HepG2 (cell line): ENCODE measurements at regions not wholly inside any gene's neighbourhood (a gene's known extent, or its start where the extent isn't known, plus 50 kb on each side); places are given as distances from the start of the nearest gene placed in this dataset.
A peak's percentile ranks its signal among the peaks of the same experiment; 100 is the strongest.

Source experiments
- DPF2 ChIP-seq: sonication (generic); formaldehyde crosslinking; IDR thresholded peaks from 2 replicates; pipeline ENCODE4 v1.4.0; 2020; ENCODE audit warnings: mild to moderate bottlenecking, low read depth, missing genetic modification reagents, borderline replicate concordance
- E2F5 ChIP-seq: sonication (generic); formaldehyde crosslinking; conservative IDR thresholded peaks from 2 replicates; pipeline ENCODE4 v1.4.0; 2020; ENCODE audit warnings: missing genetic modification reagents
- HIC2 ChIP-seq: sonication (generic); formaldehyde crosslinking; IDR thresholded peaks from 2 replicates; pipeline ENCODE4 v1.9.0; 2022; ENCODE audit warnings: low read depth, missing genetic modification reagents
- HNF1A ChIP-seq, 2 experiments: sonication (generic) in 1 of 2; formaldehyde crosslinking in 1 of 2; IDR thresholded peaks; 2 replicates each; pipeline versions ENCODE4 v1.4.0 to v1.6.1; 2016 to 2020; ENCODE audit warnings: borderline replicate concordance in 1 of 2, low read depth in 1 of 2, mild to moderate bottlenecking in 1 of 2, missing genetic modification reagents in 1 of 2
- MTA1 ChIP-seq: sonication (generic); formaldehyde crosslinking; IDR thresholded peaks from 2 replicates; pipeline ENCODE4 v1.4.0; 2020; ENCODE audit warnings: missing genetic modification reagents, mild to moderate bottlenecking, borderline replicate concordance
- ZNF18 ChIP-seq: sonication (generic); formaldehyde crosslinking; IDR thresholded peaks from 2 replicates; pipeline ENCODE4 v1.8.0; 2022; ENCODE audit warnings: mild to moderate bottlenecking, missing genetic modification reagents; ENCODE audit not compliant: insufficient replicate concordance
- ZNF275 ChIP-seq: sonication (generic); formaldehyde crosslinking; IDR thresholded peaks from 2 replicates; pipeline ENCODE4 v1.8.0; 2022; ENCODE audit warnings: missing genetic modification reagents, mild to moderate bottlenecking, inconsistent platforms, borderline replicate concordance
- ZNF296 ChIP-seq: sonication (generic); formaldehyde crosslinking; conservative IDR thresholded peaks from 2 replicates; pipeline ENCODE4 v1.5.0; 2020; ENCODE audit warnings: mild to moderate bottlenecking, missing genetic modification reagents
- ZNF318 ChIP-seq: sonication (generic); formaldehyde crosslinking; IDR thresholded peaks from 2 replicates; pipeline ENCODE4 v1.4.0; 2020; ENCODE audit warnings: mild to moderate bottlenecking, missing genetic modification reagents

- TF ChIP-seq ZNF18 (CRISPR knock-in tag) (no peak), HIC2 (no peak), HNF1A (IDR thresholded peaks at IDR 0.05; ENCODE audit: low read depth) (peak; percentile 75), HNF1A (CRISPR knock-in tag; IDR thresholded peaks at IDR 0.05; ENCODE audit: borderline replicate concordance) (peak; percentile 74; the same call in 1 of the 2 replicates), DPF2 (CRISPR knock-in tag) (no peak), E2F5 (CRISPR knock-in tag) (no peak), ZNF318 (CRISPR knock-in tag) (no peak), ZNF275 (CRISPR knock-in tag) (no peak), ZNF296 (CRISPR knock-in tag) (no peak), MTA1 (CRISPR knock-in tag) (no peak)
Measured at GRCh38 chr4:188534917-188535316, 395.7 kb downstream of the TRIML1 start (continued).
